ENCODE measurements at regions not wholly inside any gene's neighbourhood (a gene's known extent, or its start where the extent isn't known, plus 50 kb on each side); places are given as distances from the start of the nearest gene placed in this dataset.
"Not testable (repeated sequence)": the region's sequence is repeated elsewhere in the genome, so short reads cannot be mapped to it uniquely, and the experiment has no call there.

DNA sequence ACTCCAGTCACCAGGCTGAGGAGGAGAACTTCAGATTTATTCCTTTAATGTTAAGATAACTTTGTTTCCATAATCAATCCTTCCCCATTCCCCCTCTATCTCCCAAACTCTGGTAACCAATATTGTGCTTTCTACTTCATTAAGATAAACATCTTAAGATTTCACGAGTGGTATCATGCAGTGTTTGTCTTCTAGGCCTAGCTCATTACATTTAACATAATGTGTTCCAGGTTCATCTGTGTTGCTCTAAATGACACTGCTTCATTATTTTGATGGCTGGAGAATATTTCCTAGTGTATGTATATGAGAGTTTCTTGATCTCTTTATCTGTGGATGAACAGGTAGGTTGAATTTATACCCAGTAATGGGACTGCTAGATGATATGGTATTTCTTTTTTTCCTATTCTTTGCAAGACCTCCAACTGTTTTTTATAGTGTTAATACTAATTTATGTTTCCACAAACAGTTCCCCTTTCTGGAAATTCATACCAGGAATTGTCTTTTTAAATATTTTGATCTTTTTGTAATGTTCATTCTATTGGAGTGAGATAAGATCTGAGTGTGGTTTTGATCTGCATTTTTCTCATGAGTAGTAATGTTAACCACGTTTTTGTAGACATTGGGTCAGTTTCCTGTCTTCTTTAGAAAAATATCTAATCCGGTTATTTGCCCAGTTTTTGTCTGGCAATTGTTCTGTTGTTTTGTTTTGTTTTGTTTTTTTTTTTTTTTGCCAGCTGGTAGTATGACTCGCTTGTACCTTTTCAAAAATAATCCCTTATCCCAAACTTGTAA lies 97.3 kb downstream of the POTEH start:
- TF ChIP-seq PPARA (CRISPR knock-in tag; IDR thresholded peaks at IDR 0.05; ENCODE audit: borderline replicate concordance); GLIS3 (CRISPR knock-in tag; IDR thresholded peaks at IDR 0.05); SNAI2 (CRISPR knock-in tag; IDR thresholded peaks at IDR 0.05); ZNF70 (CRISPR knock-in tag; IDR thresholded peaks at IDR 0.05); ZC3H10 (CRISPR knock-in tag; IDR thresholded peaks at IDR 0.05); ESRRG (CRISPR knock-in tag; IDR thresholded peaks at IDR 0.05); TOX (CRISPR knock-in tag; IDR thresholded peaks at IDR 0.05; ENCODE audit: borderline replicate concordance); ISL1 (CRISPR knock-in tag; IDR thresholded peaks at IDR 0.05): not testable (repeated sequence)
- TF ChIP-seq, protein P1, sequence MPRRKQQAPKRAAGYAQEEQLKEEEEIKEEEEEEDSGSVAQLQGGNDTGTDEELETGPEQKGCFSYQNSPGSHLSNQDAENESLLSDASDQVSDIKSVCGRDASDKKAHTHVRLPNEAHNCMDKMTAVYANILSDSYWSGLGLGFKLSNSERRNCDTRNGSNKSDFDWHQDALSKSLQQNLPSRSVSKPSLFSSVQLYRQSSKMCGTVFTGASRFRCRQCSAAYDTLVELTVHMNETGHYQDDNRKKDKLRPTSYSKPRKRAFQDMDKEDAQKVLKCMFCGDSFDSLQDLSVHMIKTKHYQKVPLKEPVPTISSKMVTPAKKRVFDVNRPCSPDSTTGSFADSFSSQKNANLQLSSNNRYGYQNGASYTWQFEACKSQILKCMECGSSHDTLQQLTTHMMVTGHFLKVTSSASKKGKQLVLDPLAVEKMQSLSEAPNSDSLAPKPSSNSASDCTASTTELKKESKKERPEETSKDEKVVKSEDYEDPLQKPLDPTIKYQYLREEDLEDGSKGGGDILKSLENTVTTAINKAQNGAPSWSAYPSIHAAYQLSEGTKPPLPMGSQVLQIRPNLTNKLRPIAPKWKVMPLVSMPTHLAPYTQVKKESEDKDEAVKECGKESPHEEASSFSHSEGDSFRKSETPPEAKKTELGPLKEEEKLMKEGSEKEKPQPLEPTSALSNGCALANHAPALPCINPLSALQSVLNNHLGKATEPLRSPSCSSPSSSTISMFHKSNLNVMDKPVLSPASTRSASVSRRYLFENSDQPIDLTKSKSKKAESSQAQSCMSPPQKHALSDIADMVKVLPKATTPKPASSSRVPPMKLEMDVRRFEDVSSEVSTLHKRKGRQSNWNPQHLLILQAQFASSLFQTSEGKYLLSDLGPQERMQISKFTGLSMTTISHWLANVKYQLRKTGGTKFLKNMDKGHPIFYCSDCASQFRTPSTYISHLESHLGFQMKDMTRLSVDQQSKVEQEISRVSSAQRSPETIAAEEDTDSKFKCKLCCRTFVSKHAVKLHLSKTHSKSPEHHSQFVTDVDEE (CRISPR knock-in tag; IDR thresholded peaks at IDR 0.05): not testable (repeated sequence)
